ENCODE measurements at regions not wholly inside any gene's neighbourhood (a gene's known extent, or its start where the extent isn't known, plus 50 kb on each side); places are given as distances from the start of the nearest gene placed in this dataset.

DNA sequence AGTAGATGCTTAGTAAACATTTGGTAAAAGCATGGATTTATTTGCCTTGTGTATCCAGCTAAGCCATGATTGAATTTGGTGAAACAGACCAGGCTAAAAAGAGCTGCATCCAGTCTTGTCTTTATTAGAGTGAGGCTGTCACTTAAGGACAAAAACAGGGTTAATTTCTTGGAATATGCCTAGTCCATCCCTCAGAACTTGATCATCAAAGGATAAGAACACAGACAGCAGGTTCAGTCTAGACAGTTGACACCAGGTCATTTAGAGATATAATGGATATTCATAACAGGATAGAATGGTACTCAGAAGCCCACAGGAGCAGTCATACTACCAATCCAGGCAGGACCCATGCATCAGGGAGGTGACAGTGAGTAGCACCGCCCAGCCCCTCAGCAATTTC lies 434.9 kb upstream of the ST6GAL2 start:
- Histone ChIP-seq H3K36me3 (ENCODE audit: insufficient read depth) (no peaks in the 10 kb centered on the region), H3K4me3 (no peak overlapping the region), H3K4me2 (no peak overlapping the region), H3K4me1 (ENCODE audit: insufficient read depth) (no peaks in the 10 kb centered on the region), H3F3A (replicated peaks; ENCODE audit: low read depth) (no peaks in the 10 kb centered on the region), H3K27ac (ENCODE audit: low read depth) (no peak overlapping the region), H3K9me2 (ENCODE audit: insufficient read depth) (no peaks in the 10 kb centered on the region; the same call in 1 of the 2 replicates), H3K27me3 (ENCODE audit: insufficient read depth) (no peaks in the 10 kb centered on the region), H4K20me1 (replicated peaks; ENCODE audit: insufficient read depth) (no peaks in the 10 kb centered on the region), H3K79me2 (replicated peaks; ENCODE audit: insufficient read depth) (no peaks in the 10 kb centered on the region), H2AFZ (no peak overlapping the region)
- H3K4me1 Mint-ChIP-seq, result no peaks in the 10 kb centered on the region
- H3K36me3 Mint-ChIP-seq (ENCODE audit: low read depth), result no peaks in the 10 kb centered on the region
- no peak for ATAC-seq
- no peaks in the 10 kb centered on the region for H3K9me3 Mint-ChIP-seq
- H3K27ac Mint-ChIP-seq, result no peak overlapping the region
- no peak for DNase-seq (ENCODE audit: low spot score)
- no peak overlapping the region for H3K4me3 Mint-ChIP-seq
- no peaks in the 10 kb centered on the region for H3K27me3 Mint-ChIP-seq (ENCODE audit: insufficient read depth, low read depth, poor library complexity)
- TF ChIP-seq, protein P1, sequence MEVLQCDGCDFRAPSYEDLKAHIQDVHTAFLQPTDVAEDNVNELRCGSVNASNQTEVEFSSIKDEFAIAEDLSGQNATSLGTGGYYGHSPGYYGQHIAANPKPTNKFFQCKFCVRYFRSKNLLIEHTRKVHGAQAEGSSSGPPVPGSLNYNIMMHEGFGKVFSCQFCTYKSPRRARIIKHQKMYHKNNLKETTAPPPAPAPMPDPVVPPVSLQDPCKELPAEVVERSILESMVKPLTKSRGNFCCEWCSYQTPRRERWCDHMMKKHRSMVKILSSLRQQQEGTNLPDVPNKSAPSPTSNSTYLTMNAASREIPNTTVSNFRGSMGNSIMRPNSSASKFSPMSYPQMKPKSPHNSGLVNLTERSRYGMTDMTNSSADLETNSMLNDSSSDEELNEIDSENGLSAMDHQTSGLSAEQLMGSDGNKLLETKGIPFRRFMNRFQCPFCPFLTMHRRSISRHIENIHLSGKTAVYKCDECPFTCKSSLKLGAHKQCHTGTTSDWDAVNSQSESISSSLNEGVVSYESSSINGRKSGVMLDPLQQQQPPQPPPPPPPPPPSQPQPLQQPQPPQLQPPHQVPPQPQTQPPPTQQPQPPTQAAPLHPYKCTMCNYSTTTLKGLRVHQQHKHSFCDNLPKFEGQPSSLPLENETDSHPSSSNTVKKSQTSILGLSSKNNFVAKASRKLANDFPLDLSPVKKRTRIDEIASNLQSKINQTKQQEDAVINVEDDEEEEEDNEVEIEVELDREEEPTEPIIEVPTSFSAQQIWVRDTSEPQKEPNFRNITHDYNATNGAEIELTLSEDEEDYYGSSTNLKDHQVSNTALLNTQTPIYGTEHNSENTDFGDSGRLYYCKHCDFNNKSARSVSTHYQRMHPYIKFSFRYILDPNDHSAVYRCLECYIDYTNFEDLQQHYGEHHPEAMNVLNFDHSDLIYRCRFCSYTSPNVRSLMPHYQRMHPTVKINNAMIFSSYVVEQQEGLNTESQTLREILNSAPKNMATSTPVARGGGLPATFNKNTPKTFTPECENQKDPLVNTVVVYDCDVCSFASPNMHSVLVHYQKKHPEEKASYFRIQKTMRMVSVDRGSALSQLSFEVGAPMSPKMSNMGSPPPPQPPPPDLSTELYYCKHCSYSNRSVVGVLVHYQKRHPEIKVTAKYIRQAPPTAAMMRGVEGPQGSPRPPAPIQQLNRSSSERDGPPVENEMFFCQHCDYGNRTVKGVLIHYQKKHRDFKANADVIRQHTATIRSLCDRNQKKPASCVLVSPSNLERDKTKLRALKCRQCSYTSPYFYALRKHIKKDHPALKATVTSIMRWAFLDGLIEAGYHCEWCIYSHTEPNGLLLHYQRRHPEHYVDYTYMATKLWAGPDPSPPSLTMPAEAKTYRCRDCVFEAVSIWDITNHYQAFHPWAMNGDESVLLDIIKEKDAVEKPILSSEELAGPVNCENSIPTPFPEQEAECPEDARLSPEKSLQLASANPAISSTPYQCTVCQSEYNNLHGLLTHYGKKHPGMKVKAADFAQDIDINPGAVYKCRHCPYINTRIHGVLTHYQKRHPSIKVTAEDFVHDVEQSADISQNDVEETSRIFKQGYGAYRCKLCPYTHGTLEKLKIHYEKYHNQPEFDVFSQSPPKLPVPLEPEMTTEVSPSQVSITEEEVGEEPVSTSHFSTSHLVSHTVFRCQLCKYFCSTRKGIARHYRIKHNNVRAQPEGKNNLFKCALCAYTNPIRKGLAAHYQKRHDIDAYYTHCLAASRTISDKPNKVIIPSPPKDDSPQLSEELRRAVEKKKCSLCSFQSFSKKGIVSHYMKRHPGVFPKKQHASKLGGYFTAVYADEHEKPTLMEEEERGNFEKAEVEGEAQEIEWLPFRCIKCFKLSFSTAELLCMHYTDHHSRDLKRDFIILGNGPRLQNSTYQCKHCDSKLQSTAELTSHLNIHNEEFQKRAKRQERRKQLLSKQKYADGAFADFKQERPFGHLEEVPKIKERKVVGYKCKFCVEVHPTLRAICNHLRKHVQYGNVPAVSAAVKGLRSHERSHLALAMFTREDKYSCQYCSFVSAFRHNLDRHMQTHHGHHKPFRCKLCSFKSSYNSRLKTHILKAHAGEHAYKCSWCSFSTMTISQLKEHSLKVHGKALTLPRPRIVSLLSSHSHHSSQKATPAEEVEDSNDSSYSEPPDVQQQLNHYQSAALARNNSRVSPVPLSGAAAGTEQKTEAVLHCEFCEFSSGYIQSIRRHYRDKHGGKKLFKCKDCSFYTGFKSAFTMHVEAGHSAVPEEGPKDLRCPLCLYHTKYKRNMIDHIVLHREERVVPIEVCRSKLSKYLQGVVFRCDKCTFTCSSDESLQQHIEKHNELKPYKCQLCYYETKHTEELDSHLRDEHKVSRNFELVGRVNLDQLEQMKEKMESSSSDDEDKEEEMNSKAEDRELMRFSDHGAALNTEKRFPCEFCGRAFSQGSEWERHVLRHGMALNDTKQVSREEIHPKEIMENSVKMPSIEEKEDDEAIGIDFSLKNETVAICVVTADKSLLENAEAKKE (CRISPR knock-in tag; IDR thresholded peaks at IDR 0.05), result no peak
- TF ChIP-seq, protein P2, sequence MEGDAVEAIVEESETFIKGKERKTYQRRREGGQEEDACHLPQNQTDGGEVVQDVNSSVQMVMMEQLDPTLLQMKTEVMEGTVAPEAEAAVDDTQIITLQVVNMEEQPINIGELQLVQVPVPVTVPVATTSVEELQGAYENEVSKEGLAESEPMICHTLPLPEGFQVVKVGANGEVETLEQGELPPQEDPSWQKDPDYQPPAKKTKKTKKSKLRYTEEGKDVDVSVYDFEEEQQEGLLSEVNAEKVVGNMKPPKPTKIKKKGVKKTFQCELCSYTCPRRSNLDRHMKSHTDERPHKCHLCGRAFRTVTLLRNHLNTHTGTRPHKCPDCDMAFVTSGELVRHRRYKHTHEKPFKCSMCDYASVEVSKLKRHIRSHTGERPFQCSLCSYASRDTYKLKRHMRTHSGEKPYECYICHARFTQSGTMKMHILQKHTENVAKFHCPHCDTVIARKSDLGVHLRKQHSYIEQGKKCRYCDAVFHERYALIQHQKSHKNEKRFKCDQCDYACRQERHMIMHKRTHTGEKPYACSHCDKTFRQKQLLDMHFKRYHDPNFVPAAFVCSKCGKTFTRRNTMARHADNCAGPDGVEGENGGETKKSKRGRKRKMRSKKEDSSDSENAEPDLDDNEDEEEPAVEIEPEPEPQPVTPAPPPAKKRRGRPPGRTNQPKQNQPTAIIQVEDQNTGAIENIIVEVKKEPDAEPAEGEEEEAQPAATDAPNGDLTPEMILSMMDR (conservative IDR thresholded peaks at IDR 0.05; ENCODE audit: low read depth in 2 of 2), result no peak
- TF ChIP-seq EZH2phosphoT487 (IDR thresholded peaks at IDR 0.05; ENCODE audit: unreplicated experiment) (no peak), POLR2AphosphoS5 (IDR thresholded peaks at IDR 0.05; ENCODE audit: low read depth) (no peak), ZNF114 (CRISPR knock-in tag; IDR thresholded peaks at IDR 0.05) (no peak), CREB1 (CRISPR knock-in tag; IDR thresholded peaks at IDR 0.05; ENCODE audit: low read depth) (no peak), NANOG (IDR thresholded peaks at IDR 0.05; ENCODE audit: borderline replicate concordance) (no peak), EZH2 (IDR thresholded peaks at IDR 0.05; ENCODE audit: low read depth, unreplicated experiment) (no peak), ZNF331 (CRISPR knock-in tag; IDR thresholded peaks at IDR 0.05; ENCODE audit: low read depth) (no peak), JUNB (IDR thresholded peaks at IDR 0.05; ENCODE audit: unreplicated experiment) (no peak), STAT1 (IDR thresholded peaks at IDR 0.05; ENCODE audit: unreplicated experiment) (no peak)
- TF ChIP-seq, protein P3, sequence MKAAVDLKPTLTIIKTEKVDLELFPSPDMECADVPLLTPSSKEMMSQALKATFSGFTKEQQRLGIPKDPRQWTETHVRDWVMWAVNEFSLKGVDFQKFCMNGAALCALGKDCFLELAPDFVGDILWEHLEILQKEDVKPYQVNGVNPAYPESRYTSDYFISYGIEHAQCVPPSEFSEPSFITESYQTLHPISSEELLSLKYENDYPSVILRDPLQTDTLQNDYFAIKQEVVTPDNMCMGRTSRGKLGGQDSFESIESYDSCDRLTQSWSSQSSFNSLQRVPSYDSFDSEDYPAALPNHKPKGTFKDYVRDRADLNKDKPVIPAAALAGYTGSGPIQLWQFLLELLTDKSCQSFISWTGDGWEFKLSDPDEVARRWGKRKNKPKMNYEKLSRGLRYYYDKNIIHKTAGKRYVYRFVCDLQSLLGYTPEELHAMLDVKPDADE (IDR thresholded peaks at IDR 0.05), result no peak
- TF ChIP-seq, protein P4, sequence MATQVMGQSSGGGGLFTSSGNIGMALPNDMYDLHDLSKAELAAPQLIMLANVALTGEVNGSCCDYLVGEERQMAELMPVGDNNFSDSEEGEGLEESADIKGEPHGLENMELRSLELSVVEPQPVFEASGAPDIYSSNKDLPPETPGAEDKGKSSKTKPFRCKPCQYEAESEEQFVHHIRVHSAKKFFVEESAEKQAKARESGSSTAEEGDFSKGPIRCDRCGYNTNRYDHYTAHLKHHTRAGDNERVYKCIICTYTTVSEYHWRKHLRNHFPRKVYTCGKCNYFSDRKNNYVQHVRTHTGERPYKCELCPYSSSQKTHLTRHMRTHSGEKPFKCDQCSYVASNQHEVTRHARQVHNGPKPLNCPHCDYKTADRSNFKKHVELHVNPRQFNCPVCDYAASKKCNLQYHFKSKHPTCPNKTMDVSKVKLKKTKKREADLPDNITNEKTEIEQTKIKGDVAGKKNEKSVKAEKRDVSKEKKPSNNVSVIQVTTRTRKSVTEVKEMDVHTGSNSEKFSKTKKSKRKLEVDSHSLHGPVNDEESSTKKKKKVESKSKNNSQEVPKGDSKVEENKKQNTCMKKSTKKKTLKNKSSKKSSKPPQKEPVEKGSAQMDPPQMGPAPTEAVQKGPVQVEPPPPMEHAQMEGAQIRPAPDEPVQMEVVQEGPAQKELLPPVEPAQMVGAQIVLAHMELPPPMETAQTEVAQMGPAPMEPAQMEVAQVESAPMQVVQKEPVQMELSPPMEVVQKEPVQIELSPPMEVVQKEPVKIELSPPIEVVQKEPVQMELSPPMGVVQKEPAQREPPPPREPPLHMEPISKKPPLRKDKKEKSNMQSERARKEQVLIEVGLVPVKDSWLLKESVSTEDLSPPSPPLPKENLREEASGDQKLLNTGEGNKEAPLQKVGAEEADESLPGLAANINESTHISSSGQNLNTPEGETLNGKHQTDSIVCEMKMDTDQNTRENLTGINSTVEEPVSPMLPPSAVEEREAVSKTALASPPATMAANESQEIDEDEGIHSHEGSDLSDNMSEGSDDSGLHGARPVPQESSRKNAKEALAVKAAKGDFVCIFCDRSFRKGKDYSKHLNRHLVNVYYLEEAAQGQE (IDR thresholded peaks at IDR 0.05; ENCODE audit: unreplicated experiment), result no peak
